GM12872 (cell line): ENCODE measurements at regions not wholly inside any gene's neighbourhood (a gene's known extent, or its start where the extent isn't known, plus 50 kb on each side); places are given as distances from the start of the nearest gene placed in this dataset.

Experiments
- CTCF ChIP-seq: IDR thresholded peaks from 3 replicates; pipeline ENCODE4 v1.5.1; 2011; ENCODE audit warnings: low read depth, mild to moderate bottlenecking, low read length, moderate library complexity; ENCODE audit not compliant: insufficient read depth

GRCh38 chr2:240359695-240360094, 75.8 kb upstream of the GPC1 start:
- no peak for TF ChIP-seq CTCF

GRCh38 chr2:240360645-240361475, 74.6 kb upstream of the GPC1 start:
- TF ChIP-seq CTCF = no peak

- TF ChIP-seq CTCF = no peak
Observed at GRCh38 chr2:240362216-240362755, 73.2 kb upstream of the GPC1 start.

- TF ChIP-seq CTCF = no peak
Observed at GRCh38 chr2:240362826-240363745, 72.4 kb upstream of the GPC1 start.

GRCh38 chr2:240363746-240364581, 71.5 kb upstream of the GPC1 start:
- TF ChIP-seq CTCF = no peak

- no peak for TF ChIP-seq CTCF
Observed at GRCh38 chr2:240364582-240364960, 70.9 kb upstream of the GPC1 start.
